HG03469 (cell line): ENCODE measurements at regions not wholly inside any gene's neighbourhood (a gene's known extent, or its start where the extent isn't known, plus 50 kb on each side); places are given as distances from the start of the nearest gene placed in this dataset.

Experiments used
- ATAC-seq: cut with Tn5 transposase; IDR thresholded peaks from one replicate; pipeline ENCODE4 v1.9.1; 2021; ENCODE audit warnings: mild to moderate bottlenecking, moderate library complexity, moderate number of reproducible peaks; ENCODE audit not compliant: unreplicated experiment

DNA sequence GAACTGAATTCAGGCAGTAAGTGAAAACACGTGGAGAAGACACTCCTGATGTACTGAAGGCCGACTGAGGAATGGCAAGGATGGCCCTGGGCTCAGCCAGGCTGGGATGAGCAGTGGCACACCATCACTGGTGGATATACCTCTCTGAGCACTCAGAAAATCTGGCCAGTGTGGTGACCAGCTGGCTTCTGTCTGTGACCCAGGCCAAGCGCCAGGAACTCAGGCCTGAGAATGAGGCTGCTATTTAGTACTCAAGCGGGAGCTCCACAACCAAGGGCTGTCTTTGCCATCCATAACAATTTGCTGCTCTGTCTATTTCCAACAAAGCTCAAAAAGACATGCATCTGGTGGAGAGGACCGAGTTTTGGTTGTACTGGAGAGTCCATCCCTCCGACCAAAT is 586.3 kb downstream of the BCL11B start:
- no peak for ATAC-seq

GRCh38 chr14:98688446-98688845 is 583.6 kb downstream of the BCL11B start:
- no peak for ATAC-seq

DNA sequence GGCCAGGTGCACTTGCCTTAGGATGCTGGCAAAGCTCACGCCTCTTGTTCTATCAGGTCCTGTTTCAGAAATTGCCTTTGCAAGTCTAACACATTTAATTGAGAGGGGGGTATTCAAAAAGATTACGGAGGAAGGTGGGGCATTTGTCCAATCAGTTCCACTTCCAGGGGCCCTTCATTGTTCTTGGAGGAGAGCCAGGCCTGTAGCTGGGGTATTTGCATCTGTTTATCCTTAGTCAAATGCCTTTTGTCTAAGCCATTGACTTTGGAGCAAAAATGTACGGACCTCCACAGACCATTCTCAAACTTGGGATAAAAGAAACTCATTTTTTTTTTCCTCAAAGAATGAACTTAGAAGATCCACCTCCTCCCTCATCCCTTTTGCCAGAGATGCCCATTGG is 582.0 kb downstream of the BCL11B start:
- no peak for ATAC-seq

- ATAC-seq: no peak
Observed at GRCh38 chr14:98692832-98693231, 579.2 kb downstream of the BCL11B start.

GRCh38 chr14:98694541-98694940 is 577.5 kb downstream of the BCL11B start:
- ATAC-seq: no peak

- no peak for ATAC-seq
Observed at GRCh38 chr14:98695809-98696208, 576.2 kb downstream of the BCL11B start.

GRCh38 chr14:98698341-98698740 is 573.7 kb downstream of the BCL11B start:
- ATAC-seq: no peak

DNA sequence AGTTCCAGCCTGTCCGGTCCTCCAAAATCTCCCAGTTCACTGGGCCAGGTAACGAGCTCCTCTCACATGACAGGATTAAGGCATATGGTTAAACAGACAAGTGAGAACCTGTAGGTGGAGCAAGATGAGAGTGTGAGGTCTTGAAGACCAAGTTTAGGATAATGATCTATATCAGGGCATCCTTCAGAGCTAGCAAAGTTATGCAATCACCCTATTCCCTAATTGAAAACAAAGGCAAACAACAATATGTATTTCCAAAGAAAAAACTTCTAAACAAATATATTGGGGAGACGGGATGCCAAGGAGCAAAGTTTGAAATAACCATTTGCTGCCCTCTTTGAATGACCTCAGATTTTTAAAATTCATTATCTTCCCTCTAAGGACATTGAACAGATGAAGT is 571.2 kb downstream of the BCL11B start:
- no peak for ATAC-seq

GRCh38 chr14:98701377-98701776 is 570.6 kb downstream of the BCL11B start:
- ATAC-seq: no peak

DNA sequence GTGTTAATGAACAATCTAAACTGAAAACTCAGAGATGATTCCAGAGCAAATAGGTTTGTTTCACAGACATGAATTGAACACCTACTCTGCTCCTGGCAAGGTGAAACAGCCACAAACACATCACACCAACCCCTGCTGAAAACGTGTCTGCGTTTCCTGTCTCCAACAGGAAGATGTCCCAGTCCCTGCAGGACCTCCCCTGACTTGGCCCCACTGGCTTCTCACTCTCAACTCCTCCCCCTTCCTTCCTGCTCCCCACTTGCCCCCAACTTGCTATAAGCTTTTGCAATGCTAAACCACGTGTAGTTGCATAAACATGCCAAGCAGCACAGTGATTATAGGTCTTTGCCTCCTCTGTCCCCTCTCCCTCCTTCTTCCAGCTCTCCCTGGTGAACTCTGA is 567.6 kb downstream of the BCL11B start:
- no peak for ATAC-seq

DNA sequence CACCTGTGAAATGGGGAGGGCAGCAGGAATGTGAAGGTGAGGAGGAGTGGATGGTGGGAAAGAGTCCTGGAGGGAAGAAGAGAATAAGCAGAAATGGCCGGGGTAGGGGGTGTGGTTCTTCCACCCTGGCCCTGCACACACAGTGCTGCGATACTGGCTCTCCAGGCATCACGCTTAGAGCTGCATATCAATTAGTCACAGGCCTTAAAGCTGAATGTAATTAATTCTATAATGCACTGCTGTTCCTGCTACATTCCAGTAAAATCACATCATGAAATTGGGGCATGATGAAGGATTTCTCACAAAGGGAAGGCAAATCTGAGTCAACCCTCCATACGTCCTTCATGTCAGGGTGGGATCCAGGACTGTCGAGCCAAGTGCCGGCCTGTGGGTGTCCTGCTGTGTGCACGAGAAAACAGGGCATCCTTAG is 566.1 kb downstream of the BCL11B start:
- ATAC-seq: no peak

DNA sequence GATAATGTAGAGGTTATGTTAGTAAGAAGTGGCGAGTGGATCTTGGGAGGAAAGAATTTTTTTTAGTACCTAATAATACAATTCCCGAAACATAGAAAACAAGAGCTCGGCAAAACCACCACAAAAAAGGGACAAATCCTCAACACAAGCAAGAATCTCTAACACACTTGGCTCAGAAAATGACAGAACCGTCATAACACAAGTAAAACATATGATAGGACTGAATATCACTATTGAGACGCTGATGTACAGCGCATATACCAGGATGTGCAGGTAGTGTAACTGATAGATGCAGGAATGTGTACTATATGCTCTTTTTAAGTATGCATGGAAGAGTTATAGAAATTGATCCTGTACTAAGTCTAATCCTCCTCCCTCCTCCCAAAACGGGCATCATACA is 564.5 kb downstream of the BCL11B start:
- no peak for ATAC-seq

DNA sequence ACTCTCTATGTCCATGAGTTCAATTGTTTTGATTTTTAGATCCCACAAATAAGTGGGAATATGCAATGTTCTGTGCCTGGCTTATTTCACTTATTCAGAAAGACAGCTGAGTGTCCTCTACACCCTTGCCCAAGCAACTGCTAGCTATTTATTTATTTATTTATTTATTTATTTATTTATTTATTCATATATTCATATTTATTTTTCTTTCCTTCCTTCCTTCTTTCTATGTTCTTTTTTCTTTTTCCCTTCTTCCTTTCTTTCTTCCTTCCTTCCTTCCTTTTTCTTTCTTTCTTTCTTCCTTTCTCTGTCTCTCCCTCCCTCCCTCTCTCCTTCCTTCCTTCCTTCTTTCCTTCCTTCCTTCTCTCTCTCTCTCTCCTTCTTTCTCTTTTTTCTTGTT is 563.4 kb downstream of the BCL11B start:
- ATAC-seq: no peak

- no peak for ATAC-seq
Observed at GRCh38 chr14:98711453-98711852, 560.5 kb downstream of the BCL11B start.

GRCh38 chr14:98714626-98715425 is 557.2 kb downstream of the BCL11B start:
- ATAC-seq: no peak

DNA sequence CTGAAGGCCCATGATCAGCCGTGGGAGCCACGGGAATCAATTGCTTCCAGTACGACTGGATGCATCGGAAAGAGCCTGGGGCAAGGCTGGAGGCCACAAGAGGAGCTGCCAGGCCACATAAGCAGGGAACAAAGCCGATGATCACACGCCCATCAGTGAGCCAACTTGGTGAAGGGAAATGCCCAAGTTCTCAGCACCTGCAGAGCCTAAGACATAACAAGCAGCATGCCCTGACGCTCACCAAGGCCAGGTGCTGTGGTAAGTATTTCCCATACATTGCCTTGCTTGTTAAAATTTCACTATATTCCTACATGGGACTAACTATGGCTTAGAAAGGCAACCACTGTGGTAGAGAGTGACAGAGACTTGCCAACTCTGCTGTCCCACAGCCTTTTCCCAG is 555.9 kb downstream of the BCL11B start:
- ATAC-seq: no peak

- ATAC-seq: no peak
Observed at GRCh38 chr14:98721061-98721460, 550.9 kb downstream of the BCL11B start.

- no peak for ATAC-seq
Observed at GRCh38 chr14:98724734-98725133, 547.3 kb downstream of the BCL11B start.

GRCh38 chr14:98725191-98725590 is 546.8 kb downstream of the BCL11B start:
- no peak for ATAC-seq

GRCh38 chr14:98725676-98726075 is 546.3 kb downstream of the BCL11B start:
- ATAC-seq: no peak

- no peak for ATAC-seq
Observed at GRCh38 chr14:98726585-98727405, 545.2 kb downstream of the BCL11B start.

- no peak for ATAC-seq
Observed at GRCh38 chr14:98728024-98728423, 544.0 kb downstream of the BCL11B start.
